Smooth muscle cell (in vitro differentiated cells): ENCODE measurements at regions not wholly inside any gene's neighbourhood (a gene's known extent, or its start where the extent isn't known, plus 50 kb on each side); places are given as distances from the start of the nearest gene placed in this dataset.

Experiments used
- DNase-seq: peaks from one replicate; lab custom pipeline; 2025; ENCODE audit not compliant: unreplicated experiment; lab: John Stamatoyannopoulos, UW
- H2AFZ ChIP-seq: fragments of 200-600 bp; sonication (generic); 2 replicates; pipeline ENCODE4 v1.6.0; 2016; ENCODE audit warnings: antibody characterized with exemption, low read depth, mild to moderate bottlenecking
- H3F3A ChIP-seq: fragments of 200-600 bp; sonication (generic); 2 replicates; pipeline ENCODE4 v1.6.0; 2017; ENCODE audit warnings: antibody characterized with exemption, low read depth
- H3K27ac ChIP-seq: fragments of 200-600 bp; sonication (generic); 2 replicates; pipeline ENCODE4 v1.5.1; 2016; ENCODE audit warnings: low read depth, mild to moderate bottlenecking
- H3K27me3 ChIP-seq: fragments of 200-600 bp; sonication (generic); 2 replicates; pipeline ENCODE4 v1.6.1; 2016; ENCODE audit warnings: low read depth, mild to moderate bottlenecking
- H3K36me3 ChIP-seq: fragments of 200-600 bp; sonication (generic); 2 replicates; pipeline ENCODE4 v1.5.1; 2016; ENCODE audit warnings: low read depth
- H3K4me1 ChIP-seq: fragments of 200-600 bp; sonication (generic); 2 replicates; pipeline ENCODE4 v1.5.1; 2016; ENCODE audit warnings: low read depth
- H3K4me2 ChIP-seq: fragments of 200-600 bp; sonication (generic); 2 replicates; pipeline ENCODE4 v1.6.0; 2016; ENCODE audit warnings: mild to moderate bottlenecking
- H3K4me3 ChIP-seq: fragments of 200-600 bp; sonication (generic); 2 replicates; pipeline ENCODE4 v1.5.1; 2016; ENCODE audit warnings: mild to moderate bottlenecking
- H3K79me2 ChIP-seq: fragments of 200-600 bp; sonication (generic); 2 replicates; pipeline ENCODE4 v1.6.0; 2016; ENCODE audit warnings: low read depth, mild to moderate bottlenecking
- H3K9ac ChIP-seq: fragments of 200-600 bp; sonication (generic); 2 replicates; pipeline ENCODE4 v1.6.0; 2016; ENCODE audit warnings: low read depth
- H3K9me3 ChIP-seq: fragments of 200-600 bp; sonication (generic); replicated peaks from 2 replicates; pipeline ENCODE4 v1.5.1; 2016; ENCODE audit warnings: low read depth
- H4K20me1 ChIP-seq: fragments of 200-600 bp; sonication (generic); 2 replicates; pipeline ENCODE4 v1.6.0; 2016; ENCODE audit warnings: low read depth
- WGBS: methylation state at CpG from one replicate; pipeline ENCODE4 v1.1.7; 2016; ENCODE audit warnings: low lambda C conversion rate; 5-methylcytosine and 5-hydroxymethylcytosine counted together
- TF ChIP-seq, protein P1 (sequence below): fragments of 200-600 bp; sonication (generic); IDR thresholded peaks from 2 replicates; pipeline ENCODE4 v1.5.1; 2017; ENCODE audit warnings: borderline replicate concordance, mild to moderate bottlenecking, antibody characterized with exemption; ENCODE audit not compliant: insufficient read depth, poor library complexity, severe bottlenecking

- H3K27me3 ChIP-seq, result no peaks in the 10 kb centered on the region
- TF ChIP-seq, protein P1, sequence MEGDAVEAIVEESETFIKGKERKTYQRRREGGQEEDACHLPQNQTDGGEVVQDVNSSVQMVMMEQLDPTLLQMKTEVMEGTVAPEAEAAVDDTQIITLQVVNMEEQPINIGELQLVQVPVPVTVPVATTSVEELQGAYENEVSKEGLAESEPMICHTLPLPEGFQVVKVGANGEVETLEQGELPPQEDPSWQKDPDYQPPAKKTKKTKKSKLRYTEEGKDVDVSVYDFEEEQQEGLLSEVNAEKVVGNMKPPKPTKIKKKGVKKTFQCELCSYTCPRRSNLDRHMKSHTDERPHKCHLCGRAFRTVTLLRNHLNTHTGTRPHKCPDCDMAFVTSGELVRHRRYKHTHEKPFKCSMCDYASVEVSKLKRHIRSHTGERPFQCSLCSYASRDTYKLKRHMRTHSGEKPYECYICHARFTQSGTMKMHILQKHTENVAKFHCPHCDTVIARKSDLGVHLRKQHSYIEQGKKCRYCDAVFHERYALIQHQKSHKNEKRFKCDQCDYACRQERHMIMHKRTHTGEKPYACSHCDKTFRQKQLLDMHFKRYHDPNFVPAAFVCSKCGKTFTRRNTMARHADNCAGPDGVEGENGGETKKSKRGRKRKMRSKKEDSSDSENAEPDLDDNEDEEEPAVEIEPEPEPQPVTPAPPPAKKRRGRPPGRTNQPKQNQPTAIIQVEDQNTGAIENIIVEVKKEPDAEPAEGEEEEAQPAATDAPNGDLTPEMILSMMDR, result peak; percentile 85
- no peaks in the 10 kb centered on the region for H3K36me3 ChIP-seq
- H3K9ac ChIP-seq, result no peak overlapping the region
- 21% methylated on average over 8 of the region's 8 CpGs for WGBS
- H3K27ac ChIP-seq, result no peak overlapping the region
- no peaks in the 10 kb centered on the region for H3K9me3 ChIP-seq
- H3K4me1 ChIP-seq, result no peaks in the 10 kb centered on the region
- H3K4me2 ChIP-seq, result no peak overlapping the region
- H3F3A ChIP-seq, result no peaks in the 10 kb centered on the region
- DNase-seq, result no peak
- no peak overlapping the region for H2AFZ ChIP-seq
- no peak overlapping the region for H3K4me3 ChIP-seq
- no peaks in the 10 kb centered on the region for H3K79me2 ChIP-seq
- no peaks in the 10 kb centered on the region for H4K20me1 ChIP-seq
These were observed 400.9 kb downstream of the SNAPC1 start for GRCh38 chr14:62162998-62163589.

GRCh38 chr14:62168564-62169155 is 406.4 kb downstream of the SNAPC1 start:
- no peak overlapping the region for H2AFZ ChIP-seq
- no peaks in the 10 kb centered on the region for H3K36me3 ChIP-seq
- no peak for DNase-seq
- H3F3A ChIP-seq, result no peaks in the 10 kb centered on the region
- no peak overlapping the region for H3K9ac ChIP-seq
- no peak overlapping the region for H3K27ac ChIP-seq
- no peaks in the 10 kb centered on the region for H4K20me1 ChIP-seq
- H3K9me3 ChIP-seq, result no peaks in the 10 kb centered on the region
- TF ChIP-seq, protein P1, result peak; percentile 15
- no peak overlapping the region for H3K4me2 ChIP-seq
- H3K4me1 ChIP-seq, result no peaks in the 10 kb centered on the region
- no peaks in the 10 kb centered on the region for H3K79me2 ChIP-seq
- H3K27me3 ChIP-seq, result no peaks in the 10 kb centered on the region
- H3K4me3 ChIP-seq, result no peak overlapping the region
- WGBS, result 73% methylated on average over 3 of the region's 3 CpGs

DNA sequence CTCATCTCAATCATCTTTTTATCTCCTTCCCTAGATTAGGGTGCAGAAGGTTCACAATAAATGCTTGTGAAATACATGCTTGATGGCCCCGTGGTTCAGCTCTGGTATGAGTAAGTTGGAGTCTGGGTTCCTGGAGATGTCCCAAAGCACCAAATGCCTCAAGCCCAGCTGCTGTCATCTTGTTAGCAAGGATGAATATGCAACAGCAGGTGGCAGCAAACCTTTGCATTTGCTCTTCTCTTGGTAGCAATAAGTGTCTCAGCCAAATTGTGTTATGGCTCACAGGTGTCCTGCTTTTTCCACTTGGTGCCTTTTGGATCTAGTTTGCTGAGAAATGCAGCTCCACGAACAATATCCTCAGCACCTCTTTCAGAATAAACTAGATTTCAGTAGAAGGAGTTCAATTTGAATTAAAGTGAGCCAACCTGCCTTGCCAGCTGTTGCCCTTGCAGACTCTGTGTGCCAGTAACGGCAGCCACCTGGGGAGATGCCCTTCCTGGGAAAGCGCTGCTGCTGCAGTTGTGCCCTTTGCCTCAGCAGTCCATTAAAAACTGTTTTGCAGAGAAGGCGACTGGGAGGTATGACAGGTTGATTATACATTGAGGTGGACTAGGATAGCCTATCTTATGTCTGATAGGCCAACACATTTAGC is 417.3 kb downstream of the SNAPC1 start:
- Histone ChIP-seq H3K4me2 (no peak overlapping the region), H3K4me3 (no peak overlapping the region), H4K20me1 (no peaks in the 10 kb centered on the region), H3K9ac (no peak overlapping the region), H3F3A (no peaks in the 10 kb centered on the region), H2AFZ (no peak overlapping the region), H3K36me3 (no peaks in the 10 kb centered on the region), H3K9me3 (no peaks in the 10 kb centered on the region), H3K27me3 (no peaks in the 10 kb centered on the region), H3K4me1 (no peaks in the 10 kb centered on the region), H3K27ac (no peak overlapping the region), H3K79me2 (no peaks in the 10 kb centered on the region)
- TF ChIP-seq, protein P1, result peak; percentile 82
- 61% methylated on average over 5 of the region's 5 CpGs for WGBS
- no peak for DNase-seq
